ENCODE measurements at regions not wholly inside any gene's neighbourhood (a gene's known extent, or its start where the extent isn't known, plus 50 kb on each side); places are given as distances from the start of the nearest gene placed in this dataset.

DNA sequence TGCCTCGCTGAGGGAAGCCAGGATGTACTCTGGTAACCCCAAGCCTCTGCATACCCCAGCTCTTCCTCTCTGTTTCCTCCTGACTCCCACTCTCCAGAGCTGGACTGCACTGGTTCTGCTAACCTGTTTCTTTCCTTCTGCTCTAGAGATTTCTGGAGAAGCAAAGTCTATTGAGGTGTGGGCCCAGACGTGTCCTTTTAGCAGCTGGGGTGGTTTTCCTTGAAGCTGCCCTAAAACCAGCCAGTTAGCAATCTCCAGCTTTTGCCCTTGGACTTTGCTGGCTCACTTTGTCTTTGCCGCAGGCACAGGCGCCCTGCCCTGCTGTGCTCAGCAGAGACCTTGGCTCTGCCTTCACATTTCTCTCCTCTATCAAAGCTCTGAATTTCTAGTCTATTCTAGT is 171.8 kb upstream of the IVNS1ABP start:
- Histone ChIP-seq H3K4me3 (no peak overlapping the region), H3K27me3 (no peaks in the 10 kb centered on the region), H3K9me3 (no peaks in the 10 kb centered on the region), H3K4me1 (no peaks in the 10 kb centered on the region), H3K27ac (no peak overlapping the region), H3K36me3 (no peaks in the 10 kb centered on the region)
- intact Hi-C loops (cut with DNase I): no loop called here
- 17 to 62% methylated on average over 4 of the region's 4 CpGs for WGBS, 2 donors
- no peak for TF ChIP-seq POLR2AphosphoS5 (IDR thresholded peaks at IDR 0.05)
- no peak for TF ChIP-seq POLR2A (IDR thresholded peaks at IDR 0.05)
- TF ChIP-seq, protein P1, sequence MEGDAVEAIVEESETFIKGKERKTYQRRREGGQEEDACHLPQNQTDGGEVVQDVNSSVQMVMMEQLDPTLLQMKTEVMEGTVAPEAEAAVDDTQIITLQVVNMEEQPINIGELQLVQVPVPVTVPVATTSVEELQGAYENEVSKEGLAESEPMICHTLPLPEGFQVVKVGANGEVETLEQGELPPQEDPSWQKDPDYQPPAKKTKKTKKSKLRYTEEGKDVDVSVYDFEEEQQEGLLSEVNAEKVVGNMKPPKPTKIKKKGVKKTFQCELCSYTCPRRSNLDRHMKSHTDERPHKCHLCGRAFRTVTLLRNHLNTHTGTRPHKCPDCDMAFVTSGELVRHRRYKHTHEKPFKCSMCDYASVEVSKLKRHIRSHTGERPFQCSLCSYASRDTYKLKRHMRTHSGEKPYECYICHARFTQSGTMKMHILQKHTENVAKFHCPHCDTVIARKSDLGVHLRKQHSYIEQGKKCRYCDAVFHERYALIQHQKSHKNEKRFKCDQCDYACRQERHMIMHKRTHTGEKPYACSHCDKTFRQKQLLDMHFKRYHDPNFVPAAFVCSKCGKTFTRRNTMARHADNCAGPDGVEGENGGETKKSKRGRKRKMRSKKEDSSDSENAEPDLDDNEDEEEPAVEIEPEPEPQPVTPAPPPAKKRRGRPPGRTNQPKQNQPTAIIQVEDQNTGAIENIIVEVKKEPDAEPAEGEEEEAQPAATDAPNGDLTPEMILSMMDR (IDR thresholded peaks at IDR 0.05): no peak
- no peak for TF ChIP-seq EP300 (IDR thresholded peaks at IDR 0.05)
- no peak for DNase-seq

- Histone ChIP-seq H3K4me1 (no peaks in the 10 kb centered on the region), H3K4me3 (no peak overlapping the region), H3K9me3 (no peaks in the 10 kb centered on the region), H3K36me3 (no peaks in the 10 kb centered on the region), H3K27ac (no peak overlapping the region), H3K27me3 (no peaks in the 10 kb centered on the region)
- no peak for DNase-seq
- 57% methylated on average over 2 of the region's 2 CpGs for WGBS, 2 donors
- intact Hi-C loops (cut with DNase I): no loop called here
- TF ChIP-seq, protein P1 (IDR thresholded peaks at IDR 0.05): no peak
Observed at GRCh38 chr1:185487936-185488335, 170.9 kb upstream of the IVNS1ABP start.

DNA sequence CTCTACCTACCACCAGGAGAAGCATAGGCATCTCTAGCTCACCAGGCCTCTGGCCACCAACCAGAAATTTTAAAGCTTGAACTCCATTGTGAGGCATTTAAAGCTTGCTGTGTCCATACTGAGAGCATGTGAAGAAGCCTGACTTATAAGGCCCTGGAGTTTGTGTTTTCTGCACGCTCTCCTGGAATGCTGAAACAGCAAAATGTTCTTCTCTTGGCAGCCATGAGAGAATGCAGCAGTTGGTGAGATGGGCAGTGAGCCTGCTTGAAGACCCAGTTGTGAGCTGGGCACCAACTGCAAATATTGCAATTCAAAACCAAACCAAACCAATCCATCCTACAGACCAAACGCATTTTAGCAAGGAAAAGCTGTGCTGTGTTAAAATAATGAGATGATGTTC is 170.0 kb upstream of the IVNS1ABP start:
- TF ChIP-seq POLR2A (IDR thresholded peaks at IDR 0.05) (no peak), EP300 (IDR thresholded peaks at IDR 0.05) (no peak), POLR2AphosphoS5 (IDR thresholded peaks at IDR 0.05) (no peak)
- TF ChIP-seq, protein P1 (IDR thresholded peaks at IDR 0.05): no peak
- H3K27me3 ChIP-seq: no peaks in the 10 kb centered on the region
- DNase-seq: no peak
- H3K4me3 ChIP-seq: no peak overlapping the region
- H3K36me3 ChIP-seq: no peaks in the 10 kb centered on the region
- no peak overlapping the region for H3K27ac ChIP-seq
- no peaks in the 10 kb centered on the region for H3K4me1 ChIP-seq
- 88 to 89% methylated on average over 2 of the region's 2 CpGs for WGBS, 2 donors
- intact Hi-C loops (cut with DNase I): no loop called here
- H3K9me3 ChIP-seq: no peaks in the 10 kb centered on the region

GRCh38 chr1:185486346-185486745 is 169.3 kb upstream of the IVNS1ABP start:
- no peak for TF ChIP-seq POLR2AphosphoS5 (IDR thresholded peaks at IDR 0.05)
- no peak for TF ChIP-seq POLR2A (IDR thresholded peaks at IDR 0.05)
- TF ChIP-seq EP300 (IDR thresholded peaks at IDR 0.05): no peak
- TF ChIP-seq, protein P1 (IDR thresholded peaks at IDR 0.05): no peak
- Histone ChIP-seq H3K27me3 (no peaks in the 10 kb centered on the region), H3K4me1 (no peaks in the 10 kb centered on the region), H3K9me3 (no peaks in the 10 kb centered on the region), H3K4me3 (no peak overlapping the region), H3K27ac (no peak overlapping the region), H3K36me3 (no peaks in the 10 kb centered on the region)
- no peak for DNase-seq
- intact Hi-C loops (cut with DNase I): no loop called here
- 71 to 87% methylated on average over 5 of the region's 5 CpGs for WGBS, 2 donors

- 56 to 78% methylated on average over 2 of the region's 2 CpGs for WGBS, 2 donors
- intact Hi-C loops (cut with DNase I): no loop called here
- DNase-seq: no peak
- Histone ChIP-seq H3K27me3 (no peaks in the 10 kb centered on the region), H3K36me3 (no peaks in the 10 kb centered on the region), H3K4me3 (no peak overlapping the region), H3K4me1 (no peaks in the 10 kb centered on the region), H3K27ac (peak overlapping the region in 2 of 4 donors; percentile 19 to 31), H3K9me3 (no peaks in the 10 kb centered on the region)
- TF ChIP-seq EP300 (IDR thresholded peaks at IDR 0.05) (no peak), POLR2AphosphoS5 (IDR thresholded peaks at IDR 0.05) (no peak), POLR2A (IDR thresholded peaks at IDR 0.05) (no peak)
- TF ChIP-seq, protein P1 (IDR thresholded peaks at IDR 0.05): no peak
Observed at GRCh38 chr1:185483664-185484450, 166.8 kb upstream of the IVNS1ABP start.

Measured in sigmoid colon (tissue), 6 donors.